Stimulated activated CD4-positive, alpha-beta T cell treated with anti-CD3 and anti-CD28 coated beads, Interleukin-1b, Interleukin-23, amount 100 ng/mL, for 4 hours (primary cell): ENCODE measurements at regions not wholly inside any gene's neighbourhood (a gene's known extent, or its start where the extent isn't known, plus 50 kb on each side); places are given as distances from the start of the nearest gene placed in this dataset.
"Not testable (repeated sequence)": the region's sequence is repeated elsewhere in the genome, so short reads cannot be mapped to it uniquely, and the experiment has no call there.

Experiments
- DNase-seq, 2 donors: peaks; one replicate each; pipeline ENCODE4 v3.0.0-alpha.2; 2020; ENCODE audit warnings: low read depth in 2 of 2

DNA sequence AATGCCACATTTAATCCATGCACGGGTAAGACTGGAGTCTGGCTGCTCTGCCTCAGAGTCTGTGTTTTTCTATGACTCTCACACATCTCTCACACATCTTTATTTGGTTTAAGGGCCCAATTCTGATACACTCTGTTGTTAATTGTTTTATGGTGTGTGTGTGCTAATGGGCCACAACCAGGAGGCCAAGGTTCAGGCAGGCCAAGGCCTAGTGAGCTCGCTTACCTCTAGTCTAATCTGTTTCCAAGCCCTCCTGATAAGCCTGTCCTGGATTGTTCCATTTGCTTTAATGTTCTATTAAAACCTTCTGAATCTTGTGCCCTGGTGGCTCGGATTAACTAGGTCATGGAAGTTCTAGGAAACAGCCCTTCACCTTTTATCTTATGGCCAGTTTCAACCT, 445.4 kb upstream of the DPH6 start:
- no peak for DNase-seq

DNA sequence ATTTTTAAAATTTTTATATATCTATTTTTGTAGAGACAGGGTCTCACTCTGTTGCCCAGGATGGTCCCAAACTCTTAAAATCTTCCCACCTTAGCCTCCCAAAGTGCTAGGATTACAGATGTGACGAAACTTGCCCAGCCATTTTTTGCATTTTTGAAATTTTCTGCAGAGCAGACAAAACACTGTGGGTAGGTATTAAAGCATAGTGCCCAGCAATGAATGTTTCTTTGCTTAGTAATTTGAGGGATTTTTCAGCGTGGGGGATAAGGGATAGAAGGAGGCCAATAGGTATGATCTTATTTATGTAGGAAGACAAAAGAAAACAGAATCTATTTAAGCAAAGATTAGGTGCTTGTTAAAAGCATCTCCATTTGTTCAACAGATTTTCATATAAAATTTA, 446.8 kb upstream of the DPH6 start:
- no peak for DNase-seq

DNA sequence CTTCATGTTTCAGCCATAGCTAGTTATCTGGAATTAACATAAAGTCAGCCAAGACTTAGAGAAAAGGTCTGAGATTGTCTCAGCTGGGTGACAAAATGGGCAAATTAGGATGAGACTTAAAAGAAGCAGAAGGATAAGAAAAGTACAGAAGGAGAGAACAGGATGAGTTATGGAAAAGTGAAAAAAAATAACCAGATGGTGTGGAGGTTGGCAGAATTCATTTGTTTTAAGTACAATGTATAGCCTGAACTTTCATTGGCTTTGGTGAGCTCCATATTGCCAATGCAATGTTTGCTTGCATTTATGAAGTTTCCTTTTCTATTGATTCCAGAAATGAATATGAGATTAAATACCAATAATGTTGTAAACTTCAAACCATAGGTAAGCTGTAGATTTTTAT, 447.2 kb upstream of the DPH6 start:
- DNase-seq: no peak

DNA sequence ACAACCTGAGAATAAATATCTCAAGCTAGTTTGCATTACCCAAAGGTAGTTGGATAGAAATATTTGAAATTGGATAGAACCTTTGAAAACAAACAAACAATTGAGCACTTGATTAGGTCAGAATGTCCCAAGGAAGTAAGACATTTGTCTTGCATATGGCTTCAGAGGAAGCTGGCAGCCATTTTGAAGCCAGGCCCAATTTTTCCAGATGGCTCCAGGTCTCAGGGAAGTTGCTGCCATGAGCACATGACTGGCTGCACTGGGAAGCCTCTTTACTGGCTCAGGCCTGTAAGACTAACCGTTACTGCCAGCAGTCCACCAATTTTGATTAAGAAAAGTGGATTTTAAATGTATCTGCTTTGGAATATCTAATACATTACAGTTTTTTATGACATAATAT, 448.9 kb upstream of the DPH6 start:
- DNase-seq: no peak

DNA sequence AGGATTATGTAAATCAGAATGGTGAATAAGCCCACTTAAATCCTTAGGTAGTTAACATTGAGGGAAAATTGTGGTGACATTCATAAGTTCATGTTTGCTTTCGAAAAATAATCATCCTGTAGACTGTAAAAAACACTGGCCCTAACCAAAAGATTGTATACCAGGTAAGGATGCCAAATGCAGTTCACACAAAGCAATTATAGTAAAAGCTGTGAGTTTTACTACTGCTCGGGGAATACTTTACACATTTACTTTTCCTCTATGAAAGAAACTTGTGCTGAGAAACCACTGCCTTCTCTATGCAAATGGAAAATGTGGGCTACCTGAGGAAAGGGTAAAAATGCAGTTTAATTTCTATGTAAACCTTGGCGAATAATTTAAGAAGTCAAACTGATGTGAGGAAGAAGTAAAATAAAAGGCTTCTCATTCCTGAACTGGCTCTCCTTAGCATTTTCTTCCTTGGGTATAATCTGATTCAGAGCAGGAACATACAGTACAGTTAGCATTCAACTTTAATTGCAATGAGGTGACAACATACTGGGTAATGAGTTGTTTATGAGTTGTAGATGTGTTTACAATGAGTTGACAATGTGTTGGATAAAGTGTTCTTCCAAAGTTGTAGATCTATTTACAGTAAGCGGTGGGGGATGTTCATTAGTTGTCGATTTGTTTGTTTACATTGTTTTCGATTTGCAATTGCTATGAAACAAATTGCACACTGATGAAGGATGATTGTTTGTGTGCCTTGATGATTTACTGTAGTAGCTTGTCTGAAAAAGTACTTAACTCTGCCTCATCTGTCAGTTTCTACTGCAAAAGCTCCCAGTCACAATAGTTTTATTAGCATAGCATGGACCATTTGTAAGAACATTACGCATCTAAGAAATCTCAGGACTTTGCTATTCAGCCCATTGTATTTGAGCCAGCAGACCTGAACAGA, 453.0 kb upstream of the DPH6 start:
- no peak for DNase-seq

DNA sequence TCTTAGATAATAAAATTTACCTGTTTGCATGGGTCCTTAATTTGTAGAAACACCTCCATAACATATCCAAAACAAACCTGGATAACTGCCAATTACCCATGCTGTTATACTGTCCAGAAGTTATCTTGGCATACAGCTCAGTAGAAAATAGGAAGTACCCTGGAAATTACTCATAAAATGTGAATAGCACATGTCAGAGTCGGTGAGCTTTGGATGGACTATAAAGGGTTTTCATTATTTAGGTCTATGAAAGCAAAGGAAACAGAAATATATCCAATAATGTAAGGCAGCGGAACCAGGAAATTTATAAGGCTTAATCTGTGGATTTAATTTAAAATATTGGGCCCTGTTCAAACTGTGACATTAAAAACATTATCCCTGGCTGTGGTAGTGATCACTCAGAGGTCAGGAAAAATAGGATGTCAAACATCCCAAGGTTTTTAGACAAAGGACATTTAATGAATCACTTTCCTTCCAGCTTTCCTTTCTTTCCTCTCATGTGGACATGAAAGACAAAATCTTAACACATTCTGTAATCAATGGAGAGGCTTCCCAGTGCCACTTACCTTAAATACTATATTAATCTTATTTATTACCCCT, 459.0 kb upstream of the DPH6 start:
- DNase-seq: no peak

DNA sequence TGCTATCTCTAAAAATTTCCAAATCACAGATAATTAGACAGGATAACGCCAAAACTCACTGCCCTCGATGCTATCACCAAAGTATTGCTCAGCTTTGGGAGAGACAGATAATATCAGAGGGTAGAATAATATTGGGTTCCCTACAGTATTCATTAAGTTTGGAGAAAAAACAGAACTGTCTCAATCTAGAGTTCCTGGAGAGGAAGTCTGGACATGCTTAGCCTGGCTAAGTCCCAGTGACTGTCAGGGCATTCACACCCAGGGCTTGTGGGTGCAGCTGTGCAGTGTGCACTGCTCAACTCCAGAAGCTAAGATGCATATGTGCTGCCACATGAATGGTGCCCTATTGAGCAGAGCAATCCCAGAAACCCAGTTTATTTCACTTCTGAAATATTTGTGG, 459.6 kb upstream of the DPH6 start:
- no peak for DNase-seq

DNA sequence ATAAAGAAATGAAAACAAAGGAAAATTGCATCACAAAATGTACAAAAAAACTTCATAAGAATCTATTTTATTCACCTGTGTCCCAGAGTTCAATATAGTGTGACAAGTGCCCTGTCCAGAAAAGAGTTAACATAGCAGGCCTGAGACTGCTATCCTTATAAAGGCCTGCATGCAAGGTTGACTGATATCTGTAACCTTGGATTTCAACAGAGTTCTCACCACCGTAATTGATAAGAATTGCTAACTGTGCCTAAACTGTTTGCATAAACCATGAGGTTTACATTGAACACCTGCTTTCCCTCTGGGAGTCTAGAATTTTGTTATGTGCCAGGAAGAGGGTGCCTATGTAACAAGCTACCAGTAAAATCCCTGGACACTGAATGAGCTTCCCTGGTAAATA, 461.7 kb upstream of the DPH6 start:
- DNase-seq: no peak

DNA sequence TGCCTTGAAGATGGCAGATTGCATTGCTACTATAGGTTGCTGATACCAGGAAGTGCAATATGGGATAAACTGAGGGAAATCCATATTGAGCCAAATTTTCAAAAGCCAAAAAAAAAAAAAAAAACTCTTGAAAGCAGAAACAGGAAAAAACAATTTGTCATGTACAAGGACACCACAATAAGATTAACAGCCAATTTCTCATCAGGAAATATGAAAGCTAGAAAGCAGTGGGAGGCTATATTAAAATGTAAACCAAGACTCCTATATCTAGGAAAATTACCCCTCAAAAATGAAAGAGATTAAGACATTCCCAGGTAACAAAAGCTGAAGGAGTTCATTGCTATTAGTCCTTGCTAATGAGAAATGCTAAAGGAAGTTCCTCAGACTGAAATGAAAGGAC, 462.8 kb upstream of the DPH6 start:
- no peak for DNase-seq

DNA sequence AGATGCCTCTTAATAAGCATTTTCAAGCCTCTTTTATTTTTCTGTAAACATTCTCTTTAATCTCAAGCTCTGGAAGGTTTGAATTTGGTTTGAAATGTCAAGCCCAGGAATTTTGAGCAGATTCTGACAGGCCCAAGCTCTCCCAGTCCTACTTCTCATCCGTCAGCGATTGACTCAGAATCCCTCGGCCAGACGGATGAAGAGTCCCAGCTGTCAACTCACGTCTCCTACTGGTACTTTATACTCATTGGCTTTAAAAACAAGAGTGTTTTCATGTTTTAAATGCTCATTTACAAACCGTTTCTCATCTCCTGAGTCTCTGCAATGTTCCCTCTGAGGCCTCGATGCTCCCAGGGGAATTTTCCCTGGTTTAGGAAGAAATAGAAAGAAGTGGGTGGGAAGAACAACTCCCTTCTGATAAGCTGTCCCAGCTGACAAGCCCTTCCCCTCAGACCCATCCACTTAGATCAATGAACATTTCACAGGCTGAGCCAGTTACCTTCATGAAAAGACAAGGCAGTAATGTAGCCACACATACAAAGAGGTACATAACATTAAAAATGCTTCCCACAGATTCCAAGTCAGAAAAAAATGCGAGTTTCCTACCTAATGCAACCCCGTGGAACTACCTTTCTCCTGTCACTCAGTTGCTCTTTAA, 478.2 kb upstream of the DPH6 start:
- DNase-seq: no peak

DNA sequence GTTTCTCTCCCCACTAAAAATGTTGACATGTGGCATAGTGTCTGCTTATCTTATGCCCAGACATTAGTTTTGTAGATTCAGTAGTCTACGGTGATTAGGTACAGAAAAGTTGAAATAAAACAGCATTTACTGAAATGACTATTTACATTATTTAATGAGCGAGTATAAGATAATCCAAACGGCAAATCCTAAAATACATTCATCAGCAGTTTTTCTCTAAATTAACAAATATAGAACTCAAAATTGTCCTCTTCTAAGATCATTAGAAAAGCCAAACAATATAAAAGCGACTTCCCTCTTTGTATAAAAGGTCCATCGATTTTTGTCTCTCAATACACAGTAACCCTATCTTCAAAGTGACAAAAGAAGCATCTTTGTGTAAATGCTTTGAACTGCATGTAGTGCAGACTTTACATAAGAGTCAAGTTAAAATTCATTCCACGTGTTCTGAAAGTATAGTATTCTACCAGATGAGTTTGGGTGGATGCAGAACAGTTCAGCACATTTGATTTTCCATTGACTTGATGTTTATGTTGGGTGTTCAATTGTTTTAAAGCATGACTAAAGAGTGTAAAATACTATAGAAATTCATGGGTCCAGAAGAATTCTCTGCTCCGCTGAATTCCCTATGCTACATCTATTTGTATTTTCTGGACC, 480.8 kb upstream of the DPH6 start:
- no peak for DNase-seq

DNA sequence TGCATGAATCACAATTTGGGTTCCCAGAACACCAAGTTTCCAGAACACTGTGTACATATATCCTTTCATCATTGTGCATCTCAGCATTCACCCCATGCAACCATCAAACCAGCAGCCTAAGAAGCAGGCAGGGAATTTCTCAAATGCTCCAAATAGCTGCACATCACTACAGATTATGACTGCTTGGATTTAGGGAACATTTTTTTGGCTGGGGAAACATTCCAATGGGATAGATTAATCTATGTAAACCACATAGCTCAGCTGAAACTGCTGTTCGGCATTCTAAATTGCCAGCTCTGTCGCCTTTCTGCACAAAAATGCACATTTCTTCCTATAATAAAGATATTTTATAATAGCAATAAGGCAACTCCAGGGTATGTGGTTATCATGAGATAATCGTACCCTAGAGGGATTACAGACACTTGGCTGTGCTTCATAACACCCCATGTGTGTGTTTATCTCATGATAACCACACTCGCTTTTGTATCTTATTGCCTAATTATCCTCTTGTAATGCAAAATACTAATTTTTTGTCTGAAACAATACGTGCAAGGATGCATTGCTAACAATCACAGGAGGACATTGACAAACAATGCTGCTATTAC, 483.7 kb upstream of the DPH6 start:
- no peak for DNase-seq

DNA sequence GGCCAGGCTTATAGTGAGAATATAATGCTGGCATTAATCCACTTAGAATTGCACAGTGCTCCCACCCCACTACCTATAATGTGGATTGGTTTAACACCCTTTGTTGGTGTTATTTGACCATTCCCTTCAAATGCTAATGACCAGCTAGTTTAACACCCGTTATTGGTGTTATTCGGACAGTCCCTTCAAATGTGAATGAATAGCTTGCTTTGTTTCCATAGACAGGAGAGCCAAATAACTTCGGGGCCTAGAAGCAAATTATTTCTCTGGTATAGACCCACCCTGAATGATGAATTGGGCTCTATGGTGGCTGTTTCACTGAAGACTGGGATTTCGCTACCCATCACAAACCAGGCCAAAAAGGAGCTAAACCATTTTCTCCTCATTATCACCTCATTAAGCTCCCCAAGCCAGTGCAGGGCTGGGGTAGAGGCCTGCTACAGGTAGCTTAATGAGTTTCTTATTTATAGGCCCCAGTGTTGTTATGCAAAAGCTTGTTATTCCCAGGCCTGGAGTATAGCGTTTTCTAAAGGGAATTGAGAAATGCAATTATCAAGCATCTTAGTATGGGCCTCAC, 494.1 kb upstream of the DPH6 start:
- no peak for DNase-seq

DNA sequence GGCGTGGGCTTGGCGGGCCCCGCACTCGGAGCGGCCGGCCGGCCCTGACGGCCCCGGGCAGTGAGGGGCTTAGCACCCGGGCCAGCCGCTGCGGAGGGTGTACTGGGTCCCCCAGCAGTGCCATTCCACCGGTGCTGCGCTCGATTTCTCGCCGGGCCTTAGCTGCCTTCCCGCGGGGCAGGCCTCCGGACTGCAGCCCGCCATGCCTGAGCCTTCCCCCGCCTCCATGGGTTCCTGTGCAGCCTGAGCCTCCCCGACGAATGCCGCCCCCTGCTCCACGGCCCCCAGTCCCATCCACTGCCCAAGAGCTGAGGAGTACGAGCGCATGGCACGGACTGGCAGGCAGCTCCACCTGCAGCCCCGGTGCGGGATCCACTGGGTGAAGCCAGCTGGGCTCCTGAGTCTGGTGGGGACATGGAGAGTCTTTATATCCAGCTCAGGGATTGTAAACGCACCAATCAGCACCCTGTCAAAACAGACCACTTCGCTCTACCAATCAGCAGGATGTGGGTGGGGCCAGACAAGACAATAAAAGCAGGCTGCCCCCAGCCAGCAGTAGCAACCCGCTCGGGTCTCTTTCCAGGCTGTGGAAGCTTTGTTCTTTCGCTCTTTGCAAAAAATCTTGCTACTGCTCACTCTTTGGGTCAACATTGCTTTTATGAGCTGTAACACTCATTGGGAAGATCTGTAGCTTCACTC, 501.2 kb upstream of the DPH6 start:
- DNase-seq: not testable (repeated sequence)

DNA sequence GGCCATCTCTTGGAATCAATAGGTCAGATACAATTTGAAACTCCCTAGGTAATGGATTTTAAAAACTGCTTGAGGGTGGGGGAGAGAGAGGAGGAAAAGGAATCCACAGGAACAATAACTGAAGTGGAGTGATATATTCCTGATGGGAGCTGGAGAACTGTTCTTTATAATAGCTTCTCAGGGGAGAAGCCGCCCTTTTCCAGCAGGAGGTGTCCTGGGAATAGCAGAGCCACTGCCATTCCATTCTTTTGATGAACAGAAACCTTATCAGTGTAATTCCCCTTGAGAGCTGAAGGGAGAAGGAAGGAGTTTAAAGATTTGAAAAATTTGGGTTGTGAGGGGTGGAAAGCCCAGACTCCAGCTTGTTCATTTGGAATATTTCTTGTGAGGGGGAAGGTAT, 504.9 kb upstream of the DPH6 start:
- DNase-seq: no peak

DNA sequence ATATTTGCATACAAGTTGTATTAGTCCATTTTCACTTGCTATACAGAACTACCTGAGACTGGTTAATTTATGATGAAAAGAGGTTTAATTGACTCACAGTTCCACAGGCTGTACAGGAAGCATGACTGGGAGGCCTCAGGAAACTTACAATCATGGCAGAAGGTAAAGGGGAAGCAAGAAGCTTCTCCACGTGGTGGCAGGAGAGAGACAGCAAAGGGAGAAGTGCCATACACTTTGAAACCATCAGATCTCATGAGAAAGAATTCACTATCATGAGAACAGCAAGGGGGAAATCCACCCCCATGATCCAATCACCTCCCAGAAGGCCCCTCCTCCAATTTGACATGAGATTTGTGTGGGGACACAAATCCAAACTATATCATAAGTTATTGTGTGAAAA, 506.7 kb upstream of the DPH6 start:
- not testable (repeated sequence) for DNase-seq

DNA sequence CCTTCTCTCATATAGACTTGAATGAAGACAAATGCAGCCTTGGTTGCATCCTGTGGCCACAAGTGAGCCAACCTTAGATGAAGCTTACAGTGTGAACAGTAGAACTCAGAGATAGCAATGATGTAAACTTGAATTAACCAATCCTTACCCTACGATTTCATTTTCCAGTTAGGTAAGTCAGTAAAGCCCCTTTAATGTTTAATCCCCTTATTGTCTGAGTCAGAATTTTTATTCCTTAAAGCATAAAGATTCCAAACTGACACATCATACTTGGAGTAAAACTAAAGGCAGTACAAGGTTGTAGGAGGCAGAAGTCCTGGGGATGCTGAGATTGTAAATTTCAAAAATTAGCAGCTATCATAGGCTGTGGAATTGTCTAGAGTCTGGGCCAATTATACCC, 507.8 kb upstream of the DPH6 start:
- DNase-seq: no peak

DNA sequence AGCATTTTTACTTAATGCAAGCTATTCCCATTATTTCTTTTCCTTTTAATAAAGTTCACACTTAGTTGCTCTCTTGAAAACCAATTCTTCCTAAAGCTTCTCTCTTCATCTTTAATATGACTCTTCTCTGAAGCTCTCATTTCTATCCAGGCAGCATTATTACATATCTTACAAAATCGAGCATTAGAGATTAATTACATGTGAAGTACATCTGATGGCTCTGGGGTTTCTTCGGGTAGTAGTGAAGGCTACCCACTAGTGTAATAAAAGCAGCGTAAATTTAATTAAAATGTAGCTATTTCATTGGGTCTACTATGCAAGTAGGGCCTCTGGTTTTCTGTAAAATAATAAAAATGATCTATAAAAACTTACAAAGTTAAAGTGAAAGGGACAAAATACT, 513.6 kb upstream of the DPH6 start:
- DNase-seq: no peak

DNA sequence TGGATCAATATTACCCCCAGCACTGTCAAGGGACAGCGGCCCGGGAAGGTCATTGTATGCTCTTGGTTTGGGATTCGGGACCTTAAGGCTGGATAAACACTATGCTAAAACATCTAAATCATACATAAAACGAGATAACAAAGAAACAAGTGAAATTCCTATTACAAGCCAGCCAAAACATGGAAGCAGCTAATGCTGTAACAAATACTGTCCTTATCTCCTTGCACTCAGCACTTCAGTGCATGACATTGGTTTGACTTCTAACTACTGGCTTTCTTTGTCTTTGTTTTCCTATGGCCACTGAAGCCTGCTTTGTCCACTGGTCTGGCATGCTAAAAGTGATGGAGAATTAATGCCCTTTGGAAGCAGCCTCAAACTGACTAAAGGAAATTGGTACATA, 516.4 kb upstream of the DPH6 start:
- no peak for DNase-seq

DNA sequence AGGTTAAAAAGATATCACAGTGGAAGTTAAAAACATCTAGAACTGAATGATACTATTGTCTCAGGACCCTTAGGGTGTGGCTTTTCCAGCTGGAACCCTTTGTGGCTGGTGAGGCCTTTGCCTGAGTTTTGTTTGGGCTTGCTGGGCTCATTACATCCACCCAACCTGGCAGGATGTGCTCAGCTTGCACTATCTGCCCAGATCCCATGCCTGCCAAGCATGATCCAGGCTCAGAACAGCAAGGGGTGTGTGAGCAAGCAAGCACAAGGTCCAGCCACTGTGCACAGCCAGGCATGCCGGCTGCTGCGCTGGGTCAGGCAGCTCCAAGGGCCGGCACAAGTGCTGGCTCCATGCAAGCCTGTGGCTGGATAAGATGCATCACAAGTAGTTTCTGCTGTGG, 512.7 kb upstream of the CDIN1 start:
- DNase-seq: no peak
